Stimulated activated memory B cell treated with anti-CD40 and anti-IgM and Interleukin-4, amounts not matched to agents 10 μg/mL and 1 μg/mL and 100 μg/mL, for 72 hours (primary cell): ENCODE measurements at regions not wholly inside any gene's neighbourhood (a gene's known extent, or its start where the extent isn't known, plus 50 kb on each side); places are given as distances from the start of the nearest gene placed in this dataset.
"Not testable (repeated sequence)": the region's sequence is repeated elsewhere in the genome, so short reads cannot be mapped to it uniquely, and the experiment has no call there.

Experiments used
- ATAC-seq: fragments of 150-1000 bp; cut with Tn5 transposase; 2 replicates; pipeline ENCODE4 v1.10.0; 2021
- H3K27ac Mint-ChIP-seq: one replicate; pipeline ENCODE4 v1.8.0; 2022; ENCODE audit warnings: mild to moderate bottlenecking, mixed read lengths
- H3K27me3 Mint-ChIP-seq: one replicate; pipeline ENCODE4 v1.8.0; 2022; ENCODE audit warnings: mixed read lengths
- H3K36me3 Mint-ChIP-seq: one replicate; pipeline ENCODE4 v1.8.0; 2022; ENCODE audit warnings: mixed read lengths
- H3K4me1 Mint-ChIP-seq: one replicate; pipeline ENCODE4 v1.8.0; 2022; ENCODE audit warnings: mixed read lengths
- H3K4me3 Mint-ChIP-seq: one replicate; pipeline ENCODE4 v1.8.0; 2022; ENCODE audit warnings: mild to moderate bottlenecking, moderate library complexity, mixed read lengths
- H3K9me3 Mint-ChIP-seq: one replicate; pipeline ENCODE4 v1.8.0; 2022; ENCODE audit warnings: mixed read lengths

- Mint-ChIP-seq H3K27me3 (peaks cover 17% of the 10 kb centered on the region), H3K4me1 (peaks cover 16% of the 10 kb centered on the region)
- H3K4me3 Mint-ChIP-seq, H3K9me3 Mint-ChIP-seq, ATAC-seq, H3K36me3 Mint-ChIP-seq, H3K27ac Mint-ChIP-seq: not testable (repeated sequence)
Observed at GRCh38 chr17:20947708-20948107, 95.1 kb downstream of the USP22 start.

GRCh38 chr17:20948984-20949777 lies 93.6 kb downstream of the USP22 start:
- Mint-ChIP-seq H3K27me3 (peaks cover 20% of the 10 kb centered on the region), H3K36me3 (no peaks in the 10 kb centered on the region), H3K4me1 (peaks cover 15% of the 10 kb centered on the region), H3K27ac (no peak overlapping the region), H3K9me3 (no peaks in the 10 kb centered on the region), H3K4me3 (no peak overlapping the region)
- peak; percentile 51 for ATAC-seq
